HG03103 (cell line): ENCODE measurements at regions not wholly inside any gene's neighbourhood (a gene's known extent, or its start where the extent isn't known, plus 50 kb on each side); places are given as distances from the start of the nearest gene placed in this dataset.

Experiments
- ATAC-seq: cut with Tn5 transposase; IDR thresholded peaks from one replicate; pipeline ENCODE4 v1.9.1; 2021; ENCODE audit warnings: low read depth; ENCODE audit not compliant: unreplicated experiment

DNA sequence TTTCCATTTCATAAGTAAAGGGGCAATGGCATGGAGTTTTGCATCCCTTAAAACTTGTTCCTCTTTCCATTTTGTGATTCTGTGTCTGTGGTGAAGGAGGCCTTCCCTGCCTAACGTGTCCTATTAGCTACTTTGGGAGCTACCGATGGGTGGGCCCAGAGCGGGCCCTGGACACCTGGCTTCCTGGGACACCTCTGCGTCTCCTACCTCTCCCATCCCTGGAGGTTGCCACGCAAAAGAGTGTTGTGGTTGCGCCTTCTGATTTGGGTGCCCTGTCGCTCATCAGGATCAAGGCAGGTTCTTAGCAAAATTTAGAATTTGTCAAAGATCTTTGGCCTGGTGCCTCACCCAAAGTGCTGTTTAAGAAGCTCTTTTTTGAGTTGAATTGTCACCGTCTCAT is 116.4 kb upstream of the CACNA1E start:
- ATAC-seq = no peak

DNA sequence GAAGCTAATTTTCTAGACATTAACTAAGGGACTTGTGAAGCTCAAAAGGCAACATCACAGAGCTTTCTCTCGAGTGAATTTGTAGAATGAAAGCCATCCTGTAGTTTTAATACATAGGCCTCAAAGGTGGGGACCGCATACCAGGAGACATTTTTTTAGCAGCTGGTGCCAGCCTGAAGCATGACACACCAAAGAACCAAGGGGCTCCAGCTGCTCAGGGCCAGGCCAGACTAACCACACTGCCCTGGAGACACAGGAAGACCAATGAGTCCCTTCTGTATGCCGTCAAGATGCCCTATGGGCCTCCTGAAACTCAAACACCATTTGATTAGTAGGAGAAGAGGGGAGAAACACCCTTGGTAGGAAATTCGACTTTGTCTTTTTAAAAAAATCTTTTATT is 113.9 kb upstream of the CACNA1E start:
- no peak for ATAC-seq

DNA sequence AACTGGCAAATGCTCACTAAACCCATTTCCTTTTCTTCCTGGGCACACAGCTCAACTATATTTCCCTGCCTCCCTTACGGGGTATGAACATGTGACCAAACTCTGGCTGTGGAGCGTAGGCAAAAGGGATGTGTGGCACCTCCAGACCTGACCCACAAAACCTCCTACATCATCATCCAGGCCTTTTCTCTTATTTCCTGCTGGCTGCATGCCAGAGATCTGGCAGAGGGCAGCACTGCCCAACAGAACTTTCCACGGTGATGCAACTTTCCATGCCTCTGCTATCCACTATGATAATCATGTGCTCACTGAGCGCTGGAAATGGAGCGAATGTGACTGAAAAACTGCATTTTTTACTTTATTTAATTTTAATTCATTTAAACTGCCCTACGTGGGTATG is 99.6 kb upstream of the CACNA1E start:
- ATAC-seq = no peak

DNA sequence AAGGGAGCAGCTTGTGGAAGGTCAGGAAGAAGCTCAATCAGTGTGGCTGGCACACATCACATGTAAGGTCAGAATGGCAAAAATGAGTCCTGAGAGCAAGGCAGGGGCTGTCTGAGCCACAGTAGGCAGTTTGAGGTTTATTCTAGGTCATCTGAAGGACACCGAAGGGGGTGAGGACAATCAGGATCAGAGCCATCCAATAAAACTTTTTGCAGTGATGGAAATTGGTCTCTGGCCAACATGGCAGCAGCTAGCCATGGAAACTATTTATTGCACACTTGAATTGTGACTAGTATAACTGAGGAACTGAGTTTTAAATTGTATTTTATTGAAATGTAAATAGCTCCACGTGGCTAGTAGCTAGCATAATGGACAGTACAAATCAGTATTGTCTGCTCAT is 97.0 kb upstream of the CACNA1E start:
- ATAC-seq = no peak

DNA sequence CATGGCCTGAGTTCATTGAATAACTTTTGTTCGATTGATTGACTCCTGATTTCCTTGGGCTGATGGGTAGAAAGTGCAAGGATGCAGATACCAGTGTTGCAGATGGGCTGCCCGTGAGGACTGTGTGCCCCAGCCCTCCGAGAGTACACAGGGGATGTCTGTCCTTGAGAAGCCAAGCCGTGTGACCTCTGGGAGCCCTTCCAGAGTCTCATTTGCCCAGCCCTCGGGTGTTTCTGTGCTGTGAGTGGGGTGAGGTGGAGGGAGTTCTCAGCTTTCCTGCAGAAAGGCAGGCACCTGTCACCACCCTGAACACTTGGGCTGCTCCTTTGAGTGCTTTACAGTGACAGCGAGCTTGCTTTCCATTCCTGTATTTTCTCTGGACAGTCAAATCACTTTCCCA is 96.4 kb upstream of the CACNA1E start:
- no peak for ATAC-seq

DNA sequence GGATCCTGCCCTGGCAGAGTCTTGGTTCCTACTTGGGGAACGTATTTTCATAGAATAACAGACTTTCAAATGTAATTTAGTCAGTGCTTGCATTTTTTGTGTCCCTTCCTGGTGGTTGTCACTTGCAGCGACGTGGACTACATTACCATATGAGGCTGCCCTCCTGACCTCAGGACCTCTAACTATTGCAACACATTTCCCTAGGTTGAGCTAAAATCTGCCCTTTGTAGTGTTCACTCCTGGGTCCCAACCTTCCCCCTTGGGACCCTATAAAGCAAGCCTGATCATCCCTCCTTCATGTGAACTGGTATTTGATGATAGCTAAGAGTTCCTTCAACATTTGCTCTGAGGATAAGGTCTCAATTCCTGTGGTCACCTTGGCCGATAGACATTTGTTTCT is 95.6 kb upstream of the CACNA1E start:
- ATAC-seq = no peak

DNA sequence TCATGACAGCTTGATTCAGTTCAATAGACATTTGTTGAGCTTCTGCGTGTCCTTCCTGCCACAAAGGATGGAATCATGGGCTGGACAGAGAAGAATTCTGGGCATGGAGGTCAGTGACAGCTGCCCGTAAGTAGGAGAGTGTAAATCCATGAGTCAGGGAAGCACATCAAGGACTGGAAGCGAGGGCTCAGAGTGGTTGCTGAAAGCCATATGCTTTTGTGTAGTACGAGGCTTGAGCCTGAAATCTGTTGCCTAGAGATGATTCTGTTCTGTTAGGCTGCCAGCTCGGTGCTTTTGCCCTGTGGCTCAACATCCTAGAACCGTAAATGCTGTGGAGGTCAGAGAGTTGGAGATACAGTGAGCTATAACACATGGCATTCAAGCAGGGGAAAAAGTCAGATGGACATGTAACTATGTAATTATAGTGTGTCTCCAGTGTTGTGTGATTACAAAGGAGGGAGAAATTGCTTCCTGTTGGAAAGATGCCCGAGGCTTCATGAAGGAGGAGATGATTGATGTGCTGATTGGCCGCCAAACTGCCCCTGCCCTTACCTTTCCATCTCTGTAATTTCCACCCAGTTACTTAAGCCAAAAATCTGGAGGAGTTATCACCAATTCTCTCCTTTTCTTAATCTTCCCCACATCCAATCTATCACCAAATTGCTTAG is 92.8 kb upstream of the CACNA1E start:
- ATAC-seq = no peak

DNA sequence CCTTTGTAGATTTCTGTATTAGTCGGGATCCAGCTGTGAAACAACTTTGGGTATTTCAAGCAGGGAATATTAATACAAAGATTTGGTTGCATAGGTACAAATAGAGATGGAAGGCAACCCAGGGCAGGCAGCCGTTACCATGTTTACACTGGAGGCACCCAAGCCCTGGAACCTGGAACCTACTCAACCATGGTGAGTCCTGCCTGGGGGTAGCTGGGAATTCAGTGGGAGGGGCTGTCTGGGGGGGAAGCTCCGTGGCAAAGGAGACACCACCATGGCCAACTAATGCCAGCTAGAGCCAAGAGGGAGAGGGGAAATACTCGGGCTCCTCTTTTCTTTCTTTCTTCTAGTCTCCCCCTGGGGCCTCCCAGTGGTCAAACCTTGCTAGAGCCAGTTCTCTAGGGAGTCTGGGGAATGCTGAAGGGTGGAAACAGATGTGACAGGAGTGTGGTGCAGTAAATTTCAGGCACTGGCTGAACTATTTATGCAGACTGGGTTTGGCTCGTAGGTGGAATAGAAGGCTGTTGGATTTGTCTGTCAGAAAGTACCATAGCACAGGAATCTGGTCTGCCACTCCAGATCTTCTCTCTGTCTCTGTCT is 91.9 kb upstream of the CACNA1E start:
- ATAC-seq = no peak

DNA sequence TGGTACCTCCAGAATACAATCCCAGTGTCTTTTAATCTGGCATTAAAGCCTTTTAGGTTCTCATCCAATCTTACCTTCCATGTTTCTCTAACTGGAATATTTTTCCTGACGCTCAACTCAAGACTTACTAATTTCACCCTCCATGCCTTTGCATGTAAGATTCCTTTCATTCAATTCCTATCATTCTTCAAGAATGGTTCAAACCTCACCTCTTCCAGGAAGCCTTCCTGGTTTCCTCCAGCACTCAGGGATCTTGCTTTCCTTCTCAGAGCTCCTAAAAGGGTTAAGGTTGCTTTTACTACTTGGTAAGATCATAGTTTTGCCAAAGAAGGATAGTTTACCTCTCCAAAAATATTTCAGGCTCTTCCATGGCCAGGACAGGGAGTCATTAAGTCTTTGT is 91.2 kb upstream of the CACNA1E start:
- ATAC-seq = no peak

DNA sequence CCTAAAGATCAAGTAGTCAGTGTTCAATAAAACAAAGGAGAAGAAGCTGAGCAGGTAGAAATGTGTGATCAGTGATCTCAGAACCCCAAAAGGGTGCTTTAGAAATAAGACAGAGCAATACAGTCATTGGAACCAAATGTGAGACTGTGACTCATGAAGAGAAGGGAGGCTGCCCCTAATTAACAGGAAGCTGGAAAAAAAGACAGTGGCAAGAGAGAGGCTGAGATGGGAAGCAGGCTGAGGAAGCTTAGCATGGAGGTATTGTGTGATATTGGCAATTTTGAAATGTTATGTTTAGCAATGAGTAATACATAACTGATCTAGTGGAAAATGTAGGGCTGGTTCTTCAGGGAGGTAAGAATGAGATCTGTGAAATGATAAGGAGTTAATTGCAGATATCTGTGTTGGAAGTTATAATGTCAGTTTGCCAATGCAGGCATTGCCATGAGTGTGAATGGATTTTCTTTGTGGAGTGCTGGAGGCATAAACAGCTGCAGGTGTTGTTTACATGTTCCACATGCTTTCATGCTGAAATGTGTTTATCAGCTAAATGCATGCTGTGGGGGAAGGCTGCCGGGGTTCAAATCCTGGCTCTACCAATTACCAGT is 90.6 kb upstream of the CACNA1E start:
- no peak for ATAC-seq

DNA sequence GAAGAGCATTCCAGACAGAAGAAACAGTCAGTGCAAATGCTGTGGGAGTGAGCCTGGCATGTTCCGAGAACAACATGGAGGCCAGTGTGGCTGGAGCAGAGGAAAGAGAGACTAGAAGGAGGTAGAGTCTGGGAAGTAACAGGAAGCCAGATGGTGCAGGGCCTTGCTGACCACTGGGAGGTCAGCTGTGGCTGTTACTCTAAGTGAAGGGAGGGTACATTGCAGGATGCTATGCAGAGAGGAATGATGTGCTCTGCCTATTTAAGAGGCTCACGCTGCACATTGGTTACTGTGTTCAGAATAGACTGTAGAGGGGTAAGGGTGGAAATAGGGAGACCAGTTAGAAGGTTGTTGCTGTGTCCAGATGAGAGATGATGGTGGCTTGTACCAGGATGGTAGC is 88.6 kb upstream of the CACNA1E start:
- no peak for ATAC-seq

DNA sequence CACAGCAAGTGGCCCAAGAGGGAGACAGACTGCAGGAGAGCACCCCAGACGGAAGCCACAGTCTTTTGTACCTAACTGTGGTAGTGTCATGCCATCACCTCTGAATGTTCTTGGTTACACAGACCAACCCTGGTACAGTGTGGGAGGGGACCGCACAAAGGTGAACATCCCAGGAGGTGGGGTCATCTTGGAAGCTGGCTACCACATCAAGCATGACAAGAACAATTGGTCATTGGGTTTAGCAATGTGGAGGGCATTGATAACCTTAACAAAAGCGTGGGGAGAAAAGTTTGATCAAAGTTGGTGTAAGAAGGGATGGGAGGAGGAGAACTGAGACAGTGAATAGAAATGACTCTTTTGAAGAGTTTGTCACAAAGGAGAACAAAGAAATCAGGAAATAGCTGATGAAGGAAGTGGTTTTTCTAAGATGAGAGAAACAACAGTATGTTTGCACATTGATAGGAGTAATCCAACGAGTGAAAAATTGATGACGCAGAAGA is 87.1 kb upstream of the CACNA1E start:
- no peak for ATAC-seq

DNA sequence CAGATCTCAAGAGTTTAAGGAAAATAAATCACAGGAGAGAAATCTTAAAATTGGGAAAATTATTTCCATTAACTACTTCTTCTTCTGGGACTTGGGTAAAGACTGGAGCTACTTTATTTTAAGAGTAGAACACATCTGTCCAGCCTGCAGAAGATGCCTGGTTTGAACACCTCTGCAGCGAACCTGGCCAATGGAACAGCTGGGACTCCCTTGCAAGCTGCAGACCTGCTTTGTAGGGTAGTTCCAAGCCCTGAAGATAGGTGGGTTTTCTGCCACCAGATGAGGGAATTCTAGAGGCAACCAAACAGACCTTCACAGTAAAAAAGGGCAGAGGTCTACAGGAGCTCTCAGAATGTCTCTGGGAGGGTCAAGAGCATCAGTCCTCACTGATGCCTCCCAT is 86.5 kb upstream of the CACNA1E start:
- no peak for ATAC-seq

DNA sequence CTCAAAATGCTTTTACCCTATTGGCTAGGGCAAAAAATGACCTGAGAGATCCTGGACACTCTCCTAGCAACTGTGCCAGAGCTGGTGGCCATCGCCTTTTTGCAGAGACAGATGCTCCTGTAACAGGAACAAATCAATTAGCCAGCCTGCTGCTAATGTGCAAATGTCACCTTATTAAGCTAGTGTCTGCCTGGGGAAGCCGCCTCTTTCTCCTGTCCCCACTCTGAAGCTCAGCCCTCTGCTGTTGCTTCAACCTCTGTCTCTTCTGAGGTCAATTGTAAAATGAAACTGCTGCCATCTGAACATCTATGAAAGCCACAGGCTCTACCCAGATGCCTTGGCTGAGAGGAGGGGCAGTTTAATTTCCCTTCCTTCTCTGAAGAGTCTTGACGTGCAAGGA is 85.5 kb upstream of the CACNA1E start:
- ATAC-seq = peak; percentile 48

DNA sequence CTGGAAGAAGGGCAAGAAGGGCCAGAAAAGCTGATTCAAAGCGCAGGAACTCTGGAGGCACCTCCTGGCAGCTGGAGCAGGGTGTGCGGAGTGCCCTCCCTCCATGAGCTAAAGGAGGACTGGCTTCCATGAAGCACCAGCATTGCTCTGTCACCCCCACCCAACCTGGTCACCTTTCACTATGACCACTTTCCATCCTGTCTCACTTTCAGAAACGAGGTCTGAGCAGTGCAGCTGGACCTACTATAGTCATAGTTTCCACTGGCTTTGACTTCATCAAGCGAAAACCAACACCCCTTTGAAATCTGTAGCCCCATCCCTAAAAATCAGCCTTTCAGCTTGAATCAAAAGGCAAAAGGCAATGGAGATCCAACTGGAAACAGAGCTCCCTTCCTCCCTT is 84.8 kb upstream of the CACNA1E start:
- ATAC-seq = peak; percentile 81

DNA sequence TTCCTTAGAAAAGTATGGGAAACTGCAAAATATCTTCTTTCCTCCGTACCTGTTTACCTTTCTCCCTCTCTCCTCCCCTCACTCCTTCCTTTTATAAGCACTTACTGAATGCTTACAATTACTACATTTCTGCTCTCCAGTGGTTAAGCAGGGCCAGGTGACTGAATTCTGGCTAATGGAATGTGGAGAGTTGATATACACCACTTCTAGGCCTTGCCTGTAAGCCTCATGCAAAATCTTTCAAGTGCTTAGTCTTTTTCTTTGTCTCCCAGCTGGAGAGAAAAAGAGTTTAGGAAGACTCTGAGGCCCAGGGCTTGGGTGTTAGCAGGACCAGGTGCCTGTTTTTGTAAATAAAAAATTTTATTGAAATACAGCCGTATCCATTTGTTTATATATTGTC is 77.7 kb upstream of the CACNA1E start:
- ATAC-seq = no peak

DNA sequence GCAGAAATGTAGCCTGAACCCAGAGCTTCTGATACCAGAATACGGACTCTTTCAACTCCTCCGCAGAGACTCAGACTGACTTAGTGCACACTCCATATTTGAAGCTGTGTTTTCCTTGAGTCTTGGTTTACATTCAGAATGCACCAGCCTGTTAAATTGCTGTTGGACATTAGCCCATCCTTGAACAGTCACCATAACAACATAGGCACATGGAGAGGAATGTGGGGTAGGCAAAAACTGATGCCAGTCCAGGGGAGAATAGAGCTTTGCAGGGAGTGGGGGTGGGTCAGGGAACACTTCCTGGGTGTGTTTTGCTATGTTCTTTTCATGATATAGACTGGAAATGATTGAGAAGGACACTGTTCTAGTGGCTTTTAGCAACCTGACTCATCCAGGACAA is 76.3 kb upstream of the CACNA1E start:
- no peak for ATAC-seq

DNA sequence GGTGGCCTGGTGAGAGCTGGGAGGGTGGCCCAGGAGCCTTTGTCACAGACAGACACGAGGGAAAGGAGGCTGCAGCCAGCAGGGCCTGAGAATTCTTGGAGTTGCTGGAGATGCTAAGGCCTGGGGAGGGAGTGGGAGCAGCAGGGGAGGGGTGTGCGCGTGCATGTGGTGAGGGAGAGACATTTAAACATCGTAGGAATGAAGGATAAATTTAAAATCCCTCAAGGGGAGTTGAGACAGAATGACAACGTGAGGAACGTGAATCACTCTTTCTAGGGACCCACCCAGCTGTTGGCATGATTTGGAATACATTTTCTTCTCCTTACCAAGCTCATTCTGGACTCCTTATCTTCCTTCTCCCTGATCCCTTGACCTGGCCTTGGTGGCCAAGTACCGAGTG is 73.3 kb upstream of the CACNA1E start:
- ATAC-seq = no peak

DNA sequence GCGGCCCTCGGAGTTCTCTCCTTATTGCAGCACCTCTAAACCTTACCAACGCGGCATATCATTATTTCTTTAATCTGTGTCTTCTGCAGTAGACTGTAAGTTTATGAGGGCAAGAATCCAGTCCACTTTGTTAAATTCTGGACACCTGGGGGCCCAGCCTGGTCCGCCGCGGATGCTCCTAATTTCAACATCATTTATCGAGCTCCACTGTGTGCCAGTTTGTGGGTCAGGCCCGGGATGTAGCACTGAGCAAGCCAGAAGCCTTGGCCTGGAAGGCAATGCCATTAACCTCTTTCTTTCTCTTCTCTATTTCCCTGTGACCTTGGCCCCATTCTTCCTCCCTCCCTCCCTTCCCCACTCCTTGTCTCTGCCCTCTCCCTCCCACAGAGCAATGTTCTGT is 70.6 kb upstream of the CACNA1E start:
- ATAC-seq = no peak

DNA sequence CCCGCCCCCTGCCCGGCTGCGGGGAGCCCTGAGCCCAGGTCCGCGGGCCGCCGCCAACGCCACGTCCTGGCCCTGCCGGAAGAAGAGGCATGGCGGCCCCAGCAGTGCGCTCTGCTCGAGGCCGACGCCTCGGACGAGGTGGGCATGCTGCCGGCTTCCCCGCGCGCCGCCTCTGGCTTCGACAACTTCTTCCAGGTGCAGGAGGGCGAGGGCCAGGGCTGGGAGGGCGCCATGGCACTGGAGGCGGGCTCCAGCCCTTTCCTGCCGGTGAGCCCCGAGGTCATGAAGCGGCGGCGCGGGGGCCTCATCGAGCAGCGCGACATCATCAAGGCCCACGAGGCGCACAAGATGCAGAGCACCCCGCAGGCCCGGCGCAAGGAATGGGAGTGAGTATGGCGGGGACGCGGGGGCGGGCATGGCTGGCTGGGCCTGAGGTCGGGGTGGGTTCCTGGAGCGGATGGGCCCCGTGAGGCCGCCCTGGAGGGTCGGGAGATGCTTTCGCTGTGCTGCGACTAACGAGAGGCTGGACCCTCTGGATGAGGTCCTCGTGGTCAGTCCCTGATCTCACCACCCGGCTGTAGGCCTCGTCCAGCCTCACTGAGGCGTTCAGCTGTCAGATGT is 70.0 kb upstream of the CACNA1E start:
- no peak for ATAC-seq

DNA sequence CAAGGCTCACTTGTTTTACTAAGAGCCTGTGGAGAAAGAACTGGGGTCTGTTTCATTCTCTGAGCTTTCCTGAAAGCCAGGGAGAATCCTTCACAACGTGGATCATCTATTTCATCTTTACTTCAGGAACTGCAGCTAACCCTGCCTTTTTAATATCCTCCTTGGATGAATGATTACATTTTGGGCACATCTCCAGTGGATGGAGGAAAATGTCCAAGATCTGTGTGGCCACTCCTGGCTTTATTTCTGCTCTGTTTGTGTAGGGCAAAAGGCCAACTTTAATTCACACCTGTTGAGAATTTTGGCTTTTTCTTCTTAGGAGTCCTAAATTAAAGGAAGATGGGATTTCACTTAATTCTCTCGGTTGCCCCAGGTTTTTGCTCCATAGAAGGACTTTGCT is 69.5 kb upstream of the CACNA1E start:
- ATAC-seq = no peak
